Tibial artery (tissue), 4 donors: ENCODE measurements at regions not wholly inside any gene's neighbourhood (a gene's known extent, or its start where the extent isn't known, plus 50 kb on each side); places are given as distances from the start of the nearest gene placed in this dataset.

ENCODE experiments used
- DNase-seq, 2 donors: peaks; one replicate each; pipeline ENCODE4 v3.0.0-alpha.2; 2019
- H3K27ac ChIP-seq, 2 donors: fragments of 200-600 bp; sonication (generic) in 1 of 2; 1 replicate in 1 of 2; 2 replicates in 1 of 2; pipeline ENCODE4 v1.5.1; 2018 to 2019; ENCODE audit warnings: mild to moderate bottlenecking in 1 of 2
- H3K27me3 ChIP-seq, 2 donors: fragments of 200-600 bp; sonication (generic) in 1 of 2; one replicate each; pipeline versions ENCODE4 v1.5.1 to v1.6.0; 2016 to 2019
- H3K36me3 ChIP-seq, 3 donors: fragments of 200-600 bp; sonication (generic) in 2 of 3; one replicate each; pipeline ENCODE4 v1.5.1; 2016 to 2019; ENCODE audit warnings: mild to moderate bottlenecking in 2 of 3
- H3K4me1 ChIP-seq, 4 donors: fragments of 200-600 bp; sonication (generic) in 2 of 4; 1 replicate in 3 of 4; 2 replicates in 1 of 4; pipeline ENCODE4 v1.5.1; 2016 to 2019
- H3K4me3 ChIP-seq, 2 donors: fragments of 200-600 bp; sonication (generic) in 1 of 2; 1 replicate in 1 of 2; 2 replicates in 1 of 2; pipeline ENCODE4 v1.5.1; 2018 to 2019; ENCODE audit warnings: mild to moderate bottlenecking in 2 of 2
- H3K9me3 ChIP-seq, 3 donors: fragments of 200-600 bp; sonication (generic) in 1 of 3; one replicate each; pipeline ENCODE4 v1.5.1; 2016 to 2019
- CTCF ChIP-seq, 2 experiments: fragments of 200-600 bp in 1 of 2; fragments of 450-650 bp in 1 of 2; IDR thresholded peaks; one replicate each; pipeline ENCODE4 v1.5.1; 2017 to 2019; ENCODE audit warnings: antibody characterized with exemption in 2 of 2, mild to moderate bottlenecking in 1 of 2, moderate library complexity in 1 of 2
- intact Hi-C: fragments of 100-400 bp; cut with DNase I; formaldehyde crosslinking; loops from one replicate; pipeline ENCODE4 v1.15.0; 2023; ENCODE audit warnings: low total_unique reads

GRCh38 chr7:137078781-137079180, 210.3 kb downstream of the CHRM2 start:
- intact Hi-C loops: no loop called here
- H3K9me3 ChIP-seq: no peaks in the 10 kb centered on the region
- no peaks in the 10 kb centered on the region for H3K27me3 ChIP-seq
- H3K4me3 ChIP-seq: no peak overlapping the region
- TF ChIP-seq CTCF (IDR thresholded peaks at IDR 0.05): no peak
- no peaks in the 10 kb centered on the region for H3K36me3 ChIP-seq
- H3K4me1 ChIP-seq: no peaks in the 10 kb centered on the region
- no peak overlapping the region for H3K27ac ChIP-seq
- DNase-seq: no peak

DNA sequence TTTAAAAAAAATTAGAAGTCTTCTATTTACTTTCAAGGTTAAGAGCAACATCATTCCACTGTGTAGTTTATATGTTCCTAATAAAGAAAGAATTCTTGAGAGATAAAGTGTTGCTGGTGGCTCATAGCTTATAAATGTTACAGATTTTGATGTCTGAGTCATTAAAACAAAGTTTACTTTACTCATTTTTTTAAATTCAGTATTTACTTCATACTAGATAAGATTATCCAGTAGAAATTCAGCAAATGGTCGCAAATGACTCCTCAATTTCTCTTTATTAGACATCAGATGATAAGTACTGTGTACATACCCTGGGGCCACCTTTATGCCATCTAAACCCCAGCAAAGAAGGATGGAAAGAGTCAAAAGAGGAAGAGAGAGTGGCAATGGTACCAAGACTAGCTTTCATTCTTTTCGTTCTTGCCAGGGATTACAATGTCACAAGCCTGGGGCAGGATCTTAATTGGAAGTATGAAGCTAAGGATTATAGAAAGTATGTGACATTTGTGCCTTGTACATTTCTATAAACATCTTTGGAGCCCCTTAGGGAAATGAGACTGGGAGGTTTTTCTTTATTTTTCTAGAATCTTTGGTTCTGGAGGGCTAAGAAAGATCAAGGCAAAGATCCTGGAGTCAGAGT, 206.1 kb downstream of the CHRM2 start:
- no peak for DNase-seq
- H3K27ac ChIP-seq: no peak overlapping the region
- no peaks in the 10 kb centered on the region for H3K36me3 ChIP-seq
- no peaks in the 10 kb centered on the region for H3K9me3 ChIP-seq
- H3K27me3 ChIP-seq: no peaks in the 10 kb centered on the region
- TF ChIP-seq CTCF (IDR thresholded peaks at IDR 0.05): no peak
- H3K4me1 ChIP-seq: no peaks in the 10 kb centered on the region
- no peak overlapping the region for H3K4me3 ChIP-seq
- intact Hi-C loops: no loop called here

GRCh38 chr7:137073571-137074325, 205.3 kb downstream of the CHRM2 start:
- no peak overlapping the region for H3K27ac ChIP-seq
- H3K27me3 ChIP-seq: no peaks in the 10 kb centered on the region
- no peak for TF ChIP-seq CTCF (IDR thresholded peaks at IDR 0.05)
- no peaks in the 10 kb centered on the region for H3K9me3 ChIP-seq
- DNase-seq: no peak
- no peaks in the 10 kb centered on the region for H3K4me1 ChIP-seq
- no peak overlapping the region for H3K4me3 ChIP-seq
- intact Hi-C loops: no loop called here
- no peaks in the 10 kb centered on the region for H3K36me3 ChIP-seq
